GM21360 (cell line): ENCODE measurements at regions not wholly inside any gene's neighbourhood (a gene's known extent, or its start where the extent isn't known, plus 50 kb on each side); places are given as distances from the start of the nearest gene placed in this dataset.
"Not testable (repeated sequence)": the region's sequence is repeated elsewhere in the genome, so short reads cannot be mapped to it uniquely, and the experiment has no call there.

Source experiments
- ATAC-seq: cut with Tn5 transposase; IDR thresholded peaks from one replicate; pipeline ENCODE4 v1.9.1; 2021; ENCODE audit warnings: mild to moderate bottlenecking, moderate library complexity; ENCODE audit not compliant: unreplicated experiment

- no peak for ATAC-seq
These were observed 841.4 kb upstream of the LRATD1 start for GRCh38 chr2:13791019-13791547.

DNA sequence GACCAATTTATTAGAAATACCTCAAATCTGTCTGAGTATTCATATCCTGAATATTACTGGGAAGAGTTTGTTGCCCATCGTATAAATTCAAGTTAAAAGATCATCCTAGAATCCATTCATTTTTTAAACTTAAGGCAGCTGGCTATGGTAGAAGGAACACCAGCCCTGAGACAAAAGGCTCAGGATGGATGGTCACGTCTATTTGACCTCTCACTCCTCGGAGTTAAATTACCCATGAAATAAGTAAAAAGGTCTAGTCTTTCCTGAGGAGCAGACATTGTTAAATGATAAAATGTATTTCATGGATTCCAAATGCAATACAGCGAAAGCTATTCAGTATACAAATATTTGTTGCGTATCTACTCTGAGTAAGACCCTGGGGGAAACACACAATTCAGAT lies 826.0 kb upstream of the LRATD1 start:
- no peak for ATAC-seq

GRCh38 chr2:13813236-13813635 lies 819.3 kb upstream of the LRATD1 start:
- no peak for ATAC-seq

DNA sequence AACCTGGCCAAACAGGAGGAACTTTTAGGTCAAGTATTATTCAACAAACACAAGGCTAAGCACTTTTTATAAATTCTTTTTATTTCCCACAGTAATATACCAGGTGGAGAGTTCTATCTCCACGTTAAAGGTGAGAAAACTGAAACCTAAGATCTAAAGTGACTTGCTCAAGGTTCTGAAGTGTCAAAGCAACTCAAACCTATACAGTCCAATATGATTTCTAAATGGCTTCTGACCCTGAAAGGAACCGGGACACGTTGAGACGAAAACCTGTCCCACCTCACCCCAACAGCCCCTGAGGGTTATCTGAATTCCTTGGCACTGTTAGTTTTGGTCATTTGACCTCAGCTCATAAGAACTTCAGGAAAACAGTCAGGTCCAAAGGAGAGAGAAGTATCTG lies 814.5 kb upstream of the LRATD1 start:
- no peak for ATAC-seq

GRCh38 chr2:13819896-13820295 lies 812.6 kb upstream of the LRATD1 start:
- ATAC-seq, result no peak

GRCh38 chr2:13821255-13821880 lies 811.1 kb upstream of the LRATD1 start:
- ATAC-seq, result no peak

DNA sequence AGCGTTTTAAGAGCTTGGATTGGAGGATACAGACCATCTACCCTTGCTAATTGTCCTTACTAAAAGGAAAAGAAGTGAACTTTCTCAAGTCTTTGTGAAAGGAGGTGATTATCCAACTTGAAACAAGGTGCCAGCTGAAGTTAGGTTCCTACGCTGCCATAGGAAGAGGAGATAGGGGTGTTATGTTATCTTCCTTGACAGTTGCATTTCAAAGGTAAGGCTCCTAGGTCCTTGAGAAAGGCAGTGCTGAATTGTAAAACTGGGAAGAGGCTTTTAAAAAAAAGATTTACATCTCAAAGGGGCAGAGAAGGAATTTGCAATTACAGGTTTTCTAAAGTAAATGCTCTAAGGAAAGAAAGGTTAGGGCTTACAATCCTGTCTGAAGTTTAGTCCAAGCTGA lies 810.2 kb upstream of the LRATD1 start:
- ATAC-seq, result no peak

DNA sequence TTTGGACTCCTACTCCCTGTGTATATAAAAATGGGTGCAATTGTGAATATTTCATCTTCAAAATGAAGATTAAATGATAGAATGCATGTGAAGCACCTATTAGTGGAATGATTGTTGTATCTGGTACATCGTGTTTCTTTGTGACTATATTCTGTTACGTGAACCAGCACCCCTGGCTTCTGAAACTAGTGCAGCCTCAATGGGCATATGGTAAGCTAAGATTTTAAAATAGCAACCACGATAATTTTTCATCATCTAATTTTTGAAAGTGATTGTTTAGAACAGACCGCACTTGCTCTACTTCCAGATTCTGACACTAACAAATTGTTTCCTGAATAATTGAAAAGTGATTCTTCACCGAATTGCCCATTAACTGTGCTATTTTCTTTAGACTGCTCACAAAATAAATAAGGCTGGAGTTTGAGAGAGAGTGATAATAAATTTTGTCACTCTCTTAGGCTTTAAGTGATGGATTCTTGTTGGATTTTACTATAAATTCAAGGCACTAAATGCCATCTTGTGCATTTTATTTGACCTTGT lies 806.1 kb upstream of the LRATD1 start:
- no peak for ATAC-seq

DNA sequence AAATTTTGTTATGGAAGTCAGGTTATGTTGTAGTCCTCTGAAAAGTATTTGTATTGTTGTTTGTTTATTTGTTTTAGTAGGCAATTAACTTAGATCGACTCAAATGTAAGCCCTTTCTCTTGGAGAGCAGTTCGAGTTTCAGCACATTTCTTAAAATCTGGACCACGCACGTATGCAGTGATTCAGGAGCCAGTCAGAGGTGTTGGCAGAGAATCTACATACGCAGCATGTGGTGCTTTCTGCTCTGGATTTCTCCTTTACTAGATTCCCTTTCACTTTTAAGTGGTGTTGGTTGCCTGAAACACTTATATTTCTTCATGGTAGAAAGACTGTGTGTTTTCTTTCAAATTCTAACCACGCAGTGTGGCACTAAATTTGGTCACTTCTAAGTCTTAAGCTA lies 773.9 kb upstream of the LRATD1 start:
- ATAC-seq, result no peak

DNA sequence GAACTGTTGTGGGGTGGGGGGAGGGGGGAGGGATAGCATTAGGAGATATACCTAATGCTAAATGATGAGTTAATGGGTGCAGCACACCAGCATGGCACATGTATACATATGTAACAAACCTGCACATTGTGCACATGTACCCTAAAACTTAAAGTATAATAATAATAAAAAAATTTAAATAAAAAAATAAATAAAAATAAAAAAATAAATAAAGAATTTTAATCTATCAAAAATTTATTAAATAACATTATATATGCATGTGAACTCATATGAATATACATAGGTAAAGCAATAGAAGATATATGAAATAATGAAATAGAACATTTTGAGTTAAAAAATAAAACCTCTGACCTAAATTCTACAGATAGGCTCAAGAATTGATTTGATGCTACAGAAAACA lies 764.2 kb upstream of the LRATD1 start:
- not testable (repeated sequence) for ATAC-seq

GRCh38 chr2:13876491-13877037 lies 756.0 kb upstream of the LRATD1 start:
- ATAC-seq, result no peak

DNA sequence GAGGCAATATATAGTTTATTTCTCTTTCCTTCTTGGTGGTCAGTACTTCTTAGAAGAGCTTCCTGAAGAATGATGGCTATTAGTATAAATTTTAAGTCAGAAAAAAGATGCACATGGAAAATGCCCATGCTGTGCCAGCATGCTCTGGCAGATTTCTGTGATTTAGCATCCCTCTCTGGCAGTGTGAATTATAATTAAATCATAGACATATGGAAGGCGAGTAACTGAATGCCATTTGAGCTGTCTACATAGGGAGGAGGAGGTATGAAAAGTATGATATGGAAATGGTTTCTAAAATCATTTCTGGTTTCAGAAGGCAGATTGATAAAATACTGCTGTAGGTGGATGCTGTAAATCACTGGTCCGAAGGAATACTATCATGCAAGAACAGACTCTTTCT lies 754.9 kb upstream of the LRATD1 start:
- ATAC-seq, result no peak

- ATAC-seq, result no peak
These were observed 748.1 kb upstream of the LRATD1 start for GRCh38 chr2:13884291-13884976.

DNA sequence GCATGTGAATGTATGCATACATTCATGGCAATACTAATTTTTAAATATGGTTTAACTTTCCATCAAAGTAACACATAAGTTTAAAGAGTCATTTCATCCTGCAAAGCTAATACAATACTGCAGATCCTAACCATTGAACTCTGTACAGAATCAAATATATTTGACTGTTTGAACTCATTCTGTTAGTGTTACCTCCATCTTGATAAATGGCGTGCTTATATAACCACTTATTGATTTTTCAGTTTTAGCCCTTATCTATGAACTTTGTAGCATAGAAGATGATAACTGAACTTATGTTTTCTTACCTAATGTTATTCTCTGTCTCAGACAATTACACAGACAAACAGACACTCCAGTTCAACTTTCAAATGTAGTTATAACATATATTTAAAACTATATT lies 731.0 kb upstream of the LRATD1 start:
- ATAC-seq, result no peak

DNA sequence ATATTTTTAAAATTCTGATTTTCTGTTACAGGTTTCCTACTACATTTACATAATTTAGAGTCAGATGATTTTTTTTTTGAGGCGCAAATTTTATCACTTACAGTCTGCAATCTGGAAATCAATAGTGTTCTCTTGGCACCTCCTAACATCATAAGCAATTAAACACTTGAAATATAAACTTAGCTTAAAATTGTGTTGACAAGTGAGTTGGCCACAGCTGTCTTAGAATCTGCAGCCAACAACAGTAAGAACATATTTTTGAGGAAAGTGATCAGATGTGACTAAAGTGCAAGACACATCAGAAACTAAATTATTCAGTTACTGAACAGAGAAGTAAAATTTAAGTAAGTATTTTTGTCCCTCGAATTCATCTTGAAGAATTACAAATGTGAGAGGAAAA lies 726.7 kb upstream of the LRATD1 start:
- ATAC-seq, result no peak

- no peak for ATAC-seq
These were observed 716.5 kb upstream of the LRATD1 start for GRCh38 chr2:13916066-13916465.

DNA sequence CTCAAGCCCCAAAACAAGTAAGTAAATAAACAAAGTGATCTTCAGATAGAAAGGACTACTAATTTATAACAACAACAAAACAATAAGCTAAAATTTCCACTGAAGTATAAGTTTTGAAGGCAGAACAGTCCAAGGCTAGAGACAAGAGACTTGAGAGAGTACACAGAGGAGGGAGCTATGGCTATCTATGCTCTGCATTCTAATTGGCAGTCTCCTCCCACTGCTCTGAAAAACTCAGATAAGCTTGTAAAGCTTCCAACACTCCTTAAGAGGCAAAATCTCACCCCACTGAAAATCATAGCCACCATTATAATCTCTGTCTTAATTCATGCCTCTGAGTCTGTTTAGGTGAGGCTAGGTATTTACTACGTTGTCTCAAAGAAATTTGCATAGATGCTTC lies 714.6 kb upstream of the LRATD1 start:
- no peak for ATAC-seq

GRCh38 chr2:13919981-13920382 lies 712.5 kb upstream of the LRATD1 start:
- no peak for ATAC-seq

GRCh38 chr2:13921245-13921644 lies 711.3 kb upstream of the LRATD1 start:
- ATAC-seq, result no peak

DNA sequence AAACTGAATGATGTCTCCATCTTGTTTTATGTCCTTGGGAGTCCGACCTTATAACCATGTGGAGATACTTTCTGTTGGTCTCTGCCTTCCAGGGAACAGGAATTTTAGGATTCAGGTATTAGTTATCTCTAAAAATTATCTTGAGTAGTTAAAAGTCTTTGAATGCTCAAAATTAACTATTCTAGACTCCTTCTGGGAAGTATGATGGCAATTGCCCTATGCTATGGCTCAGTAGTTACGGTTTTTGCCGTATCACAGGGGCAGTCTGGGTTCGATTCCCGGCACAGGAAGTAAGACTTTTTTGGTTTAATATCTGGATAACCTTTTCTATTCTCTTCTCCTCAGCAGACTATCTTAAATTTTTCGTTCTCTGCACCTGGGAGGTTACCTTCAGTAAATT lies 708.7 kb upstream of the LRATD1 start:
- ATAC-seq, result no peak

DNA sequence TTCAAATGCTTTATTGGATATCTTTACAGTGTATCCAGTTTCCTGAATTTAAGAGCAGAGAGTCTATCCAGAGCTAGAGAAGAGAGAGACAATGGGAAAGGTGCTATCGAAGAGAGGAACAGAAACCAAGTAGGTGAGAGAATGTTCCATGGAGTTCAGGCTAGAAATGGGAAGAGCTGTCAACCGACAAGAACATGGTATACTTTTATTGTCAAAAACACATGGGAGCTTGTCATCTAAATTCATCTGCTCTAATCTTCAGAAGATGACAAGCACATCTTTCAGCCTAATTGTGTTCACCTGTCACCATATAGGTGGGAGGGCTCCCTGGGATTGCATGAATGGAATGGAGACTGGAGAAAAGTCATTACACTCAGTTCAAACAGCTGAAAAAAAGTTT lies 690.4 kb upstream of the LRATD1 start:
- no peak for ATAC-seq

- ATAC-seq, result no peak
These were observed 681.8 kb upstream of the LRATD1 start for GRCh38 chr2:13950761-13951160.
